Fibroblast of skin of right quadriceps (primary cell): ENCODE measurements at regions not wholly inside any gene's neighbourhood (a gene's known extent, or its start where the extent isn't known, plus 50 kb on each side); places are given as distances from the start of the nearest gene placed in this dataset.

ENCODE experiments used
- DNase-seq: peaks from one replicate; pipeline ENCODE4 v3.0.0-alpha.2; 2013

DNA sequence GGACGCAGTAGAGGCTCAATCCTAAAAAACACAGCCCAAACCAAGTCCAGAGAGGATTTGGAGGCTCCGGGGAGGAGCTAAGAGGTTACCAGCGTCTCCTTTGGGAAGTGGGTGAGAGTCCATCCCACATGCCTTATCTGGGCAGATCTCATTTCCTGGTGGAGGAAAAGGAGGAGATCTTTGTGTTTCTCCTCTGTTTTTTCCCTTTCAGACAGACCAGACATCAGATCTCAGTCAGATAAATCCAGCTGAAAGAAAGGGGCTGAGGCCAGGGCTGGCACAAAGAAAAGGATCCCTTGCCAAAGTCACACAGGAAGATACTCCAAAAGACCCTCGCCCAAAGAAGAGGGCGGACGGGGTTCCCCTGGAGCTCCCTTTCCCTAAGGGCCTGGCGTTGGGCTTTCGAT is 58.3 kb upstream of the COMTD1 start:
- DNase-seq = no peak

DNA sequence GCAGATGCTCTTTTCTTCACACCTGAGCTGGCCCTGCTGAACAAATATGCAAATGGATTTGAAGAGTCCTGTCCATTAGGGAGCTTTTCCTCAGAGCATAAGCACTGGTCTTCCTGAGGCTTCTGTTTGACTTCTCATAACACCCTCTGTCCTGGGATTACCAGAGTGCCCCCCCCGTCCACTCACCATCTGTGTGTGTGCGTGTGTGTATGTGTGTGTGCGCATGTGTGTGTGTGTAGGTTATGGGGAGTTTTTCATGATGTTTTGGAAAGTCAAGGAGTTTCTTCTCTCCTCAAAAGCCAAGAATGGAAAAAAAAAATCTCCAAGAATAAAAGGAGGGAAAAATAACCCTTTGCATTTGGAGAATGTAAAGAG is 57.7 kb upstream of the COMTD1 start:
- DNase-seq = no peak

DNA sequence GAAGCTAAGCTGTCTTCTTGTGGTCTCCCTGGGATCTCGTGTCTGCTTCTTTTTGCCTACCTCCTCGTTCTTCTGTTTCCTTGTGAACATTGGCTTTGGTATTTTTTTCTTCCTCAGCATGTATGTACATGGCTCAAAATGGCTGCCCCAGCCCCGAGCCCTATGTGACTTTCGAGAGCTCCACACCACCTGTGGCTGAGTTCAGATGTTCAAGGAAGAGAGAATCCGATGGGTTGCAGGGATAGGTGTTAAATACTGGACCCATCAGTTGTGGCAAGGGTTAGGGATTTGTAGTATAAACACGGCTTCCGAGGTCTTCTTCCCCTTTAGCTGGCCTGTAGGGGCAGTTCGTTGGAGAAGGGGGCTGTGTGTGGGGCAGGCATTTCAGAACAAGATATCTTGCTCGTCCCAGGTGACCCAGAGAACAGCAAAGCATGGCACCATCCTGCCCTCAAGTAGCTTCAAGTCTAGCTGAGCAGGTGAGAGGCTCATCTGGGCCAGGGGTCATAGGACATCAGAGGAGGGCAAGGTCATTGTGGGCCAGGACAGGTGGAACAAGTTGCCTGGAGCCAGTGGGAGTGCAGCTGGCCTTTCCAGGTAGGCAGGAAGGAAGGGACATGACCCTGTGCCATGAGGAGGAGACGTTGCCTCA is 57.2 kb upstream of the COMTD1 start:
- no peak for DNase-seq

DNA sequence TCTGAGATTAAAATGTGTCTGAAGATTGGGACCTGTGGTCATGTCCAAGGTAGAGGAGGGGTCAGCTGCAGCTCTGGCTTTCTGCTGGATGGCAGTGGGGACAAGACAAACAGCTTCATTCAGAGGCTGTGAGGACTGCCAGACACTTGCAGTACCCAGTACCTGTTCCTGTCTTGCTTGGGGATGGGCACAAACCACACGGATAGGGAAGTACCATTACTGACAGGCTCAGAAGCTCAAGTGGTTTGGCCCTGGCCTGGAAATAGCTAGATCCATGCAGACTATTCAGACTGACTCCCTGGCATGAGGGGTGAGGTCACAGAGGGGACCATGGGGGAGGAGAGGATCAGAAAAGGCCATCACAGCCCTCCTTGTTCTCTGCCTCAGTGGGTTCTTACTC is 56.0 kb upstream of the COMTD1 start:
- DNase-seq = no peak

DNA sequence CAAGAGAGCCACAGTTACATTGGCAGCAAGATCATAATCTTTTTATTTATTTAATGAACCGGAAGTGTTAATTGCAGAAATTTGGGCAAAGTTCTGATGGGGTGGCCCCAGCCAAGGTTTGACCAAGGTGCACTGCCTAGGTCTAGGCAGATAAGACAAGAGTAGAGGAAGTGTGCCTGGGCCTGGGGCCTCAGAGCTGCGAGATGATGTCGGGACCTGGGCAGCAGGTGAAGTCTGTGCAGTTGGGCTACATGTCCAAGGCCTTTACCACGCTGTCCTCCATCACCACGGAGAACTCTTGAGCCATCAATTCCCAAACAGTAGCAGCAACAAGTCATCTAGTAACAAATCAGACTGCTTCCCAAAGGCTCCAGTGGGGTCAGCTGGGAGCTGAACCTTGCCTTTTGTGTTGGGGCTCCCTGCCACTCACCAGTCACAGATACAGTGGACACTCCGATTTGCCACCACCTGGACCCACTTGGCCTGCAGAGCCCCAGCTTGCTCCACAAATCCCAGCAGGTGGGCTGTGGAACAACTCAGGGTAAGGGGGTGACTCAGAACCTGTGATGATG is 52.5 kb upstream of the COMTD1 start:
- DNase-seq = no peak

DNA sequence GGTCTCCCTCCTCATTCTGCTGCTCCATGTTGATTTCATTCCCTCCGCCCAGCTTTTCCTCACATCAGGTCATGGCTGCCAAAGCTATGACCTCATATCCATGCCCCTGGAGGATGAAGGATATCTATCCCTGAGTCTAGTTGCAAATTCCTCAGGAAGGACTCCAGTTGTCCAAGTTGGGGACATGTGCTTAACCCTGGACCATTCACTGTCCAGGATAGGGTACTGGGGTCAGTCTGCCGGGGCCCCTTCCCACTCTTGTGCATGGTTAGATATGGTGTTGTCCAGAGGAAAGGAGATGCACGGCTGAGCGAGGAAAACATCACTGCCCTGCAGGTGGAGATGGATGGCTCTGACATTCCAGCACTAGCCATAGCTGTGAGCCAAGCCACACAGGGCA is 51.9 kb upstream of the COMTD1 start:
- DNase-seq = no peak

DNA sequence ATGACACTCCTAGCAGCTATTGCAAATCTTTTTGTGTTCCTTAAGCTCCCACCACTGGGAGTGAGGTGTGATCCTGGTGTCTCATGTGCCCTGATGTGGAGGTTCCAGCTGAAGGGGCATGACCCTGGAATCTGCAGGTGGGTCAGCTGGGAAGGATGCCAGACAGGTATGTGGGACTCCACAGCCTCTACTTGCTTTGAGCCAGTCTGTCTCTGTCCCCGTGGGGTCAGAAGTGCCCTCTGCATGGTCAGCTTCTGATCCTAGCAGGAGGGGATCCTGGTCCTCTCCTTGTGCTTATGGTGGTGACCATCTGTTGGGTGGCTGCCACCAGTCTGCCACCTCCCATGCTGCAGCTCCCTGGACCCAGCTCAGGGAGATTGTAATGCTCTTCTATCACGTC is 51.1 kb upstream of the COMTD1 start:
- no peak for DNase-seq
